ENCODE measurements at regions not wholly inside any gene's neighbourhood (a gene's known extent, or its start where the extent isn't known, plus 50 kb on each side); places are given as distances from the start of the nearest gene placed in this dataset.

- DNase-seq = no peak
Measured at GRCh38 chr9:18235181-18235908, 238.6 kb upstream of the ADAMTSL1 start.

GRCh38 chr9:18236336-18236735, 237.6 kb upstream of the ADAMTSL1 start:
- DNase-seq = no peak

GRCh38 chr9:18237776-18238175, 236.2 kb upstream of the ADAMTSL1 start:
- DNase-seq = no peak

- DNase-seq = no peak
Measured at GRCh38 chr9:18238254-18238653, 235.7 kb upstream of the ADAMTSL1 start.

- DNase-seq = no peak
Measured at GRCh38 chr9:18238752-18239447, 235.1 kb upstream of the ADAMTSL1 start.

- DNase-seq = no peak
Measured at GRCh38 chr9:18240213-18240612, 233.7 kb upstream of the ADAMTSL1 start.

GRCh38 chr9:18245911-18246310, 228.0 kb upstream of the ADAMTSL1 start:
- no peak for DNase-seq

GRCh38 chr9:18250053-18250452, 223.9 kb upstream of the ADAMTSL1 start:
- no peak for DNase-seq

- DNase-seq = no peak
Measured at GRCh38 chr9:18253950-18254349, 220.0 kb upstream of the ADAMTSL1 start.

GRCh38 chr9:18255158-18255629, 218.8 kb upstream of the ADAMTSL1 start:
- peak; percentile 56 to 87 (median 81) for DNase-seq

- DNase-seq = no peak
Measured at GRCh38 chr9:18255747-18256146, 218.2 kb upstream of the ADAMTSL1 start.

GRCh38 chr9:18256568-18256967, 217.4 kb upstream of the ADAMTSL1 start:
- peak in 2 of 3 experiments; percentile 5 to 48 for DNase-seq

- DNase-seq = peak in 2 of 3 experiments; percentile 2 to 51
Measured at GRCh38 chr9:18260521-18260920, 213.4 kb upstream of the ADAMTSL1 start.

- DNase-seq = no peak
Measured at GRCh38 chr9:18261181-18261580, 212.8 kb upstream of the ADAMTSL1 start.

- no peak for DNase-seq
Measured at GRCh38 chr9:18263377-18263776, 210.6 kb upstream of the ADAMTSL1 start.

- no peak for DNase-seq
Measured at GRCh38 chr9:18268381-18268780, 205.6 kb upstream of the ADAMTSL1 start.

GRCh38 chr9:18269561-18269960, 204.4 kb upstream of the ADAMTSL1 start:
- DNase-seq = no peak

- no peak for DNase-seq
Measured at GRCh38 chr9:18274693-18275092, 199.3 kb upstream of the ADAMTSL1 start.

- no peak for DNase-seq
Measured at GRCh38 chr9:18275313-18275990, 198.5 kb upstream of the ADAMTSL1 start.

- no peak for DNase-seq
Measured at GRCh38 chr9:18281291-18281690, 192.7 kb upstream of the ADAMTSL1 start.

GRCh38 chr9:18294229-18294628, 179.7 kb upstream of the ADAMTSL1 start:
- no peak for DNase-seq

- DNase-seq = no peak
Measured at GRCh38 chr9:18296702-18297055, 177.3 kb upstream of the ADAMTSL1 start.

- DNase-seq = peak in 1 of 3 experiments; percentile 9
Measured at GRCh38 chr9:18297056-18297841, 176.7 kb upstream of the ADAMTSL1 start.
